ENCODE measurements at regions not wholly inside any gene's neighbourhood (a gene's known extent, or its start where the extent isn't known, plus 50 kb on each side); places are given as distances from the start of the nearest gene placed in this dataset.

GRCh38 chr16:72424757-72425156 lies 252.8 kb upstream of the PMFBP1 start:
- Histone ChIP-seq H3K4me3 (replicated peaks in 1 of 2; ENCODE audit: low read depth in 1 of 2, low read length in 2 of 2) (no peak overlapping the region), H3K27ac (ENCODE audit: low read depth, low read length) (no peak overlapping the region), H4K20me1 (ENCODE audit: insufficient read depth) (no peaks in the 10 kb centered on the region), H2AFZ (ENCODE audit: low read depth, low read length, poor library complexity, severe bottlenecking) (no peak overlapping the region), H3K9me3 (ENCODE audit: control insufficient read depth in 1 of 2, insufficient read depth in 1 of 2, low read depth in 1 of 2, low read length in 2 of 2) (peaks cover 0 to 6% of the 10 kb centered on the region in 2 experiments; a peak in 1 of 4 replicates), H3K36me3 (ENCODE audit: control insufficient read depth in 1 of 2, insufficient read depth in 2 of 2, low read length in 2 of 2) (no peaks in the 10 kb centered on the region), H3K27me3 (ENCODE audit: insufficient read depth, low read length) (no peaks in the 10 kb centered on the region), H3K4me2 (ENCODE audit: low read length) (no peak overlapping the region), H3K79me2 (ENCODE audit: insufficient read depth, low read length) (no peaks in the 10 kb centered on the region), H3K4me1 (ENCODE audit: control insufficient read depth in 1 of 2, insufficient read depth in 2 of 2, low read length in 2 of 2) (no peaks in the 10 kb centered on the region), H3K9ac (ENCODE audit: low read length) (no peak overlapping the region), H3K9me2 (ENCODE audit: insufficient read depth) (no peaks in the 10 kb centered on the region)
- POLR2A ChIA-PET: no interaction called here
- CTCF ChIA-PET: interaction anchor here (0.7 kb wide), 1 partner anchor 59 kb away, joined by 3 read pairs; no protein-coding TSS in a partner anchor
- ATAC-seq: no peak
- no peak for TF ChIP-seq MAX (IDR thresholded peaks at IDR 0.05)
- TF ChIP-seq POLR2AphosphoS5 (IDR thresholded peaks at IDR 0.05; ENCODE audit: low read depth, low read length): no peak
- no peak for TF ChIP-seq CEBPB (IDR thresholded peaks at IDR 0.05; ENCODE audit: low read depth)
- TF ChIP-seq CTCF (IDR thresholded peaks at IDR 0.05 in 2 of 3, conservative IDR thresholded peaks at IDR 0.05 in 1 of 3; ENCODE audit: borderline replicate concordance in 1 of 3, insufficient read depth in 1 of 3, low read depth in 2 of 3, low read length in 2 of 3): no peak
- TF ChIP-seq TCF7L2 (IDR thresholded peaks at IDR 0.05; ENCODE audit: borderline replicate concordance, extremely low read depth, insufficient read depth, insufficient read length): no peak
- TF ChIP-seq SRF (IDR thresholded peaks at IDR 0.05; ENCODE audit: low read depth): no peak
- no peak for TF ChIP-seq EGR1 (IDR thresholded peaks at IDR 0.05; ENCODE audit: low read depth)
- TF ChIP-seq ELF1 (IDR thresholded peaks at IDR 0.05; ENCODE audit: borderline replicate concordance, low read depth): no peak
- no peak for TF ChIP-seq ZNF274 (IDR thresholded peaks at IDR 0.05; ENCODE audit: low read depth, low read length)
- TF ChIP-seq ZFX (IDR thresholded peaks at IDR 0.05): no peak
- TF ChIP-seq EZH2phosphoT487 (IDR thresholded peaks at IDR 0.05; ENCODE audit: borderline replicate concordance): no peak
- no peak for TF ChIP-seq SIN3A (IDR thresholded peaks at IDR 0.05; ENCODE audit: low read depth)
- TF ChIP-seq ATF3 (IDR thresholded peaks at IDR 0.05): no peak
- no peak for TF ChIP-seq RAD21 (IDR thresholded peaks at IDR 0.05; ENCODE audit: low read depth)
- TF ChIP-seq CBX3 (IDR thresholded peaks at IDR 0.05; ENCODE audit: low read depth): no peak
- no peak for TF ChIP-seq ZBTB33 (IDR thresholded peaks at IDR 0.05; ENCODE audit: extremely low read depth, insufficient replicate concordance, low read length)
- no peak for TF ChIP-seq FOSL1 (IDR thresholded peaks at IDR 0.05; ENCODE audit: low read depth)
- TF ChIP-seq JUND (IDR thresholded peaks at IDR 0.05): no peak
- no peak for TF ChIP-seq POLR2A (IDR thresholded peaks at IDR 0.05; ENCODE audit: borderline replicate concordance, extremely low read depth, insufficient read depth, insufficient read length)
- intact Hi-C loops (cut with micrococcal nuclease): no loop called here
- DNase-seq (ENCODE audit: low read depth, low spot score): no peak
- no TSS peak for BruUV-seq (replicated peaks)
- RAD21 ChIA-PET (ENCODE audit: low non-redundant PET in 1 of 2, low total read pairs in 2 of 2, uncharacterized antibody in 2 of 2, unreplicated experiment in 2 of 2): no interaction called here

Data from HCT116 (cell line).